Heart left ventricle (tissue), 13 donors: ENCODE measurements at regions not wholly inside any gene's neighbourhood (a gene's known extent, or its start where the extent isn't known, plus 50 kb on each side); places are given as distances from the start of the nearest gene placed in this dataset.

Source experiments
- POLR2A ChIP-seq, 2 donors: fragments of 450-650 bp; IDR thresholded peaks; one replicate each; pipeline ENCODE4 v1.6.1; 2017; ENCODE audit warnings: antibody characterized with exemption in 2 of 2, mild to moderate bottlenecking in 2 of 2, moderate library complexity in 2 of 2
- TF ChIP-seq, protein P1 (sequence below), 12 donors: fragments of 200-600 bp; sonication (generic) in 4 of 12; IDR thresholded peaks; one replicate each; pipeline versions ENCODE4 v1.5.0 to v1.8.0; 2018 to 2022; ENCODE audit warnings: antibody characterized with exemption in 12 of 12, mild to moderate bottlenecking in 5 of 12
- donor health status: ischemic (EF 13 %, LVEDD 7.1; RV severe dilation, severe dysfunction).
- donor health status: DM: no; HTN: yes; CAD: no.
- donor health status: DM: no; HTN: no; CAD: no.
- donor health status: ischemic (EF 25% LVEDD 6.9; RV normal size, moderate dysfunction).
- donor health status: ischemic (EF 25% LVEDD 5.7; RV mildly dilated, moderate dysfunction).
- donor health status: ischemic (EF 35%, LVEDD 5.7; RV mildly dilated, moderate dysfunction).
- donor health status: nonischemic (EF 11% LVEDD 7.7; RV severe dilation, severe dysfunction).
- donor health status: DM: yes; HTN: yes; CAD: no.
- donor health status: PGD.
- donor health status: ischemic (EF 29% LVEDD 5.4; RV normal size, mild dysfunction).
- donor health status: nonischemic (EF 23%, LVEDD 6.1; RV moderate dilation, normal function).

DNA sequence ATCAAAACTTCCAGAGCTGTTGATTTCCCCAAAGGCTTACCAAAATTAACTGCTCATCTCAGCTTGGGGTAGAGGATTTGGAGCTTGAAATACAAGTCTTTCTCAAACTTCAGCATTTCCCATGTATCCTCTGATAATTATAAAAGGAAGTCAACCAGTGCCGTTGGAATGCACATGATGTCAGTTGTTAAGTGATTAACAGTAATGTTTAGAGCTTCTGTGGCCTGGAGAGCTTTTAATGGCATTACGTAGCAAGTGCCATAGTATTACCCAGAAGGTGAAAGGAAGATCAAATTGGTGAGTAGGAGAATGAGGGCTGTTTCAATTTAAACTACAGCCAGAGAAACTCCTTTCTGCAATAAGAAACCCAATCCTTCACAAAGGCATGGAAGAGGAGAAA is 62.5 kb upstream of the PTPRR start:
- TF ChIP-seq POLR2A (IDR thresholded peaks at IDR 0.05): no peak
- TF ChIP-seq, protein P1, sequence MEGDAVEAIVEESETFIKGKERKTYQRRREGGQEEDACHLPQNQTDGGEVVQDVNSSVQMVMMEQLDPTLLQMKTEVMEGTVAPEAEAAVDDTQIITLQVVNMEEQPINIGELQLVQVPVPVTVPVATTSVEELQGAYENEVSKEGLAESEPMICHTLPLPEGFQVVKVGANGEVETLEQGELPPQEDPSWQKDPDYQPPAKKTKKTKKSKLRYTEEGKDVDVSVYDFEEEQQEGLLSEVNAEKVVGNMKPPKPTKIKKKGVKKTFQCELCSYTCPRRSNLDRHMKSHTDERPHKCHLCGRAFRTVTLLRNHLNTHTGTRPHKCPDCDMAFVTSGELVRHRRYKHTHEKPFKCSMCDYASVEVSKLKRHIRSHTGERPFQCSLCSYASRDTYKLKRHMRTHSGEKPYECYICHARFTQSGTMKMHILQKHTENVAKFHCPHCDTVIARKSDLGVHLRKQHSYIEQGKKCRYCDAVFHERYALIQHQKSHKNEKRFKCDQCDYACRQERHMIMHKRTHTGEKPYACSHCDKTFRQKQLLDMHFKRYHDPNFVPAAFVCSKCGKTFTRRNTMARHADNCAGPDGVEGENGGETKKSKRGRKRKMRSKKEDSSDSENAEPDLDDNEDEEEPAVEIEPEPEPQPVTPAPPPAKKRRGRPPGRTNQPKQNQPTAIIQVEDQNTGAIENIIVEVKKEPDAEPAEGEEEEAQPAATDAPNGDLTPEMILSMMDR (IDR thresholded peaks at IDR 0.05): no peak
